H9 (cell line): ENCODE measurements at regions not wholly inside any gene's neighbourhood (a gene's known extent, or its start where the extent isn't known, plus 50 kb on each side); places are given as distances from the start of the nearest gene placed in this dataset.

ENCODE experiments used
- DNase-seq: peaks from one replicate; pipeline ENCODE4 v3.0.0-alpha.2; 2017
- H2AFZ ChIP-seq: one replicate; pipeline ENCODE4 v1.6.1; 2013; ENCODE audit warnings: mild to moderate bottlenecking, low read length, control low read depth, moderate library complexity
- H2AK5ac ChIP-seq: 2 replicates; pipeline ENCODE4 v1.6.1; 2013; ENCODE audit warnings: low read length, control low read depth, mixed read lengths; ENCODE audit not compliant: insufficient read length
- H2BK120ac ChIP-seq: one replicate; pipeline ENCODE4 v1.6.1; 2013; ENCODE audit warnings: low read depth, mild to moderate bottlenecking, low read length, control low read depth, inconsistent platforms; ENCODE audit not compliant: poor library complexity, severe bottlenecking
- H2BK12ac ChIP-seq: 2 replicates; pipeline ENCODE4 v1.6.1; 2013; ENCODE audit warnings: low read length, control low read depth, mixed read lengths, low read depth; ENCODE audit not compliant: insufficient read length
- H2BK15ac ChIP-seq: 2 replicates; pipeline ENCODE4 v1.6.1; 2013; ENCODE audit warnings: low read depth, low read length, control low read depth
- H2BK20ac ChIP-seq: one replicate; pipeline ENCODE4 v1.6.1; 2013; ENCODE audit warnings: low read depth, mild to moderate bottlenecking, low read length, control low read depth, inconsistent platforms; ENCODE audit not compliant: poor library complexity, severe bottlenecking
- H2BK5ac ChIP-seq: 2 replicates; pipeline ENCODE4 v1.6.1; 2013; ENCODE audit warnings: low read length, control low read depth, mixed read lengths; ENCODE audit not compliant: insufficient read length
- H3K14ac ChIP-seq: 2 replicates; pipeline ENCODE4 v1.6.1; 2013; ENCODE audit warnings: low read length, control low read depth; ENCODE audit not compliant: insufficient read depth
- H3K18ac ChIP-seq: 2 replicates; pipeline ENCODE4 v1.6.1; 2013; ENCODE audit warnings: low read depth, mild to moderate bottlenecking, mixed read lengths, low read length, control low read depth; ENCODE audit not compliant: insufficient read length
- H3K23ac ChIP-seq: 2 replicates; pipeline ENCODE4 v1.6.1; 2013; ENCODE audit warnings: low read length, control low read depth, mixed read lengths, low read depth; ENCODE audit not compliant: insufficient read length
- H3K23me2 ChIP-seq: 2 replicates; pipeline ENCODE4 v1.6.1; 2013; ENCODE audit warnings: low read depth, mild to moderate bottlenecking, mixed read lengths, low read length, control low read depth; ENCODE audit not compliant: insufficient read length, poor library complexity, severe bottlenecking
- H3K27ac ChIP-seq: 2 replicates; pipeline ENCODE4 v1.5.1; 2013; ENCODE audit warnings: low read length, control low read depth, mixed read lengths, low read depth; ENCODE audit not compliant: insufficient read length
- H3K27me3 ChIP-seq: 2 replicates; pipeline ENCODE4 v1.6.1; 2013; ENCODE audit warnings: low read length, control low read depth, inconsistent platforms; ENCODE audit not compliant: insufficient read depth
- H3K4ac ChIP-seq: 2 replicates; pipeline ENCODE4 v1.6.1; 2013; ENCODE audit warnings: low read depth, mild to moderate bottlenecking, control low read depth, inconsistent platforms, low read length, moderate library complexity
- H3K4me1 ChIP-seq: 2 replicates; pipeline ENCODE4 v1.6.1; 2013; ENCODE audit warnings: low read length, control low read depth, inconsistent platforms; ENCODE audit not compliant: insufficient read depth
- H3K4me2 ChIP-seq: 2 replicates; pipeline ENCODE4 v1.6.1; 2013; ENCODE audit warnings: low read length, control low read depth, mixed read lengths; ENCODE audit not compliant: insufficient read length, insufficient read depth
- H3K56ac ChIP-seq: 2 replicates; pipeline ENCODE4 v1.6.1; 2013; ENCODE audit warnings: low read depth, mild to moderate bottlenecking, mixed read lengths, low read length, control low read depth; ENCODE audit not compliant: insufficient read length
- H3K79me1 ChIP-seq: 2 replicates; pipeline ENCODE4 v1.6.1; 2013; ENCODE audit warnings: low read depth, mild to moderate bottlenecking, moderate library complexity, low read length, control low read depth, inconsistent platforms; ENCODE audit not compliant: insufficient read depth, poor library complexity, severe bottlenecking
- H3K79me2 ChIP-seq: 2 replicates; pipeline ENCODE4 v1.6.1; 2013; ENCODE audit warnings: low read length, control low read depth, inconsistent platforms; ENCODE audit not compliant: insufficient read depth
- H3K9ac ChIP-seq: 2 replicates; pipeline ENCODE4 v1.6.1; 2013; ENCODE audit warnings: low read length, control low read depth, mixed read lengths; ENCODE audit not compliant: insufficient read length; ENCODE audit errors: extremely low read depth
- H3K9me3 ChIP-seq: one replicate; pipeline ENCODE4 v1.6.1; 2013; ENCODE audit warnings: low read depth, low read length, inconsistent platforms; ENCODE audit not compliant: control insufficient read depth
- H3T11ph ChIP-seq: one replicate; pipeline ENCODE4 v1.6.1; 2013; ENCODE audit warnings: mild to moderate bottlenecking, low read length, control low read depth, inconsistent platforms
- H4K20me1 ChIP-seq: one replicate; pipeline ENCODE4 v1.6.1; 2013; ENCODE audit not compliant: control insufficient read depth, insufficient read length, insufficient read depth
- H4K5ac ChIP-seq: 2 replicates; pipeline ENCODE4 v1.6.1; 2013; ENCODE audit warnings: low read depth, mild to moderate bottlenecking, mixed read lengths, low read length, control low read depth; ENCODE audit not compliant: insufficient read length
- H4K8ac ChIP-seq: replicated peaks from 2 replicates; pipeline ENCODE4 v1.6.1; 2013; ENCODE audit warnings: low read length, control low read depth, mixed read lengths, low read depth; ENCODE audit not compliant: insufficient read length
- H4K91ac ChIP-seq: 2 replicates; pipeline ENCODE4 v1.6.1; 2013; ENCODE audit warnings: low read depth, mild to moderate bottlenecking, moderate library complexity, mixed read lengths, low read length, control low read depth; ENCODE audit not compliant: insufficient read length
- H3K27ac Mint-ChIP-seq, 3 experiments: 2 replicates in 2 of 3; 3 replicates in 1 of 3; pipeline ENCODE4 v1.8.0; 2020 to 2021; ENCODE audit warnings: mixed read lengths in 3 of 3, mild to moderate bottlenecking in 1 of 3, moderate library complexity in 1 of 3
- H3K27me3 Mint-ChIP-seq: 2 replicates; pipeline ENCODE4 v1.8.0; 2021; ENCODE audit warnings: low read depth, mild to moderate bottlenecking, moderate library complexity, mixed read lengths
- H3K36me3 Mint-ChIP-seq, 3 experiments: 2 replicates in 2 of 3; 3 replicates in 1 of 3; pipeline ENCODE4 v1.8.0; 2020 to 2021; ENCODE audit warnings: low read depth in 3 of 3, mixed read lengths in 3 of 3; ENCODE audit not compliant: insufficient read depth in 1 of 3
- H3K4me1 Mint-ChIP-seq, 2 experiments: 2 replicates each; pipeline ENCODE4 v1.8.0; 2020; ENCODE audit warnings: mixed read lengths in 2 of 2
- H3K4me3 Mint-ChIP-seq, 2 experiments: 2 replicates in 1 of 2; 3 replicates in 1 of 2; pipeline ENCODE4 v1.8.0; 2020 to 2021; ENCODE audit warnings: mild to moderate bottlenecking in 2 of 2, mixed read lengths in 2 of 2, moderate library complexity in 1 of 2
- H3K9me3 Mint-ChIP-seq, 2 experiments: 2 replicates in 1 of 2; 3 replicates in 1 of 2; pipeline ENCODE4 v1.8.0; 2020; ENCODE audit warnings: mild to moderate bottlenecking in 2 of 2, mixed read lengths in 2 of 2, moderate library complexity in 1 of 2
- WGBS: extraction: QIAGEN DNeasy Blood & Tissue Kit; methylation state at CpG from one replicate; pipeline ENCODE4 v1.1.7; 2013; ENCODE audit warnings: missing lambda C conversion rate, low lambda C conversion rate, mixed read lengths; ENCODE audit not compliant: insufficient read length; ENCODE audit errors: extremely low coverage; 5-methylcytosine and 5-hydroxymethylcytosine counted together
- TF ChIP-seq, protein P1 (sequence below): fragments of 200-600 bp; sonication (generic); conservative IDR thresholded peaks from 3 replicates; pipeline ENCODE4 v1.8.0; 2021; ENCODE audit warnings: antibody characterized with exemption, mild to moderate bottlenecking

- Mint-ChIP-seq H3K4me3 (no peak overlapping the region), H3K27me3 (no peaks in the 10 kb centered on the region; the same call in 1 of the 2 replicates), H3K4me1 (peaks cover 11 to 19% of the 10 kb centered on the region in 2 experiments), H3K9me3 (no peaks in the 10 kb centered on the region), H3K36me3 (peaks cover 0 to 2% (median 0%) of the 10 kb centered on the region in 3 experiments; a peak in 1 of 7 replicates), H3K27ac (no peak overlapping the region)
- WGBS: no CpG with 5 or more reads among the region's 6 CpGs
- Histone ChIP-seq H2BK15ac (no peak overlapping the region), H4K8ac (no peak overlapping the region), H3K9me3 (no peaks in the 10 kb centered on the region), H3K23me2 (no peaks in the 10 kb centered on the region), H3K27me3 (no peaks in the 10 kb centered on the region), H3K4me2 (no peak overlapping the region), H2AFZ (no peak overlapping the region), H2AK5ac (no peak overlapping the region), H3K79me2 (no peaks in the 10 kb centered on the region), H3K9ac (no peak overlapping the region), H3K56ac (no peak overlapping the region), H3K27ac (no peak overlapping the region), H3K23ac (no peak overlapping the region), H4K91ac (no peak overlapping the region), H4K5ac (no peak overlapping the region), H2BK5ac (no peak overlapping the region), H2BK20ac (no peak overlapping the region), H3K4ac (no peak overlapping the region), H3K18ac (no peak overlapping the region), H3T11ph (no peak overlapping the region), H4K20me1 (no peaks in the 10 kb centered on the region), H2BK12ac (no peak overlapping the region), H3K14ac (no peak overlapping the region), H3K4me1 (peaks cover 6% of the 10 kb centered on the region; the same call in 1 of the 2 replicates), H3K79me1 (no peaks in the 10 kb centered on the region), H2BK120ac (no peak overlapping the region)
- TF ChIP-seq, protein P1, sequence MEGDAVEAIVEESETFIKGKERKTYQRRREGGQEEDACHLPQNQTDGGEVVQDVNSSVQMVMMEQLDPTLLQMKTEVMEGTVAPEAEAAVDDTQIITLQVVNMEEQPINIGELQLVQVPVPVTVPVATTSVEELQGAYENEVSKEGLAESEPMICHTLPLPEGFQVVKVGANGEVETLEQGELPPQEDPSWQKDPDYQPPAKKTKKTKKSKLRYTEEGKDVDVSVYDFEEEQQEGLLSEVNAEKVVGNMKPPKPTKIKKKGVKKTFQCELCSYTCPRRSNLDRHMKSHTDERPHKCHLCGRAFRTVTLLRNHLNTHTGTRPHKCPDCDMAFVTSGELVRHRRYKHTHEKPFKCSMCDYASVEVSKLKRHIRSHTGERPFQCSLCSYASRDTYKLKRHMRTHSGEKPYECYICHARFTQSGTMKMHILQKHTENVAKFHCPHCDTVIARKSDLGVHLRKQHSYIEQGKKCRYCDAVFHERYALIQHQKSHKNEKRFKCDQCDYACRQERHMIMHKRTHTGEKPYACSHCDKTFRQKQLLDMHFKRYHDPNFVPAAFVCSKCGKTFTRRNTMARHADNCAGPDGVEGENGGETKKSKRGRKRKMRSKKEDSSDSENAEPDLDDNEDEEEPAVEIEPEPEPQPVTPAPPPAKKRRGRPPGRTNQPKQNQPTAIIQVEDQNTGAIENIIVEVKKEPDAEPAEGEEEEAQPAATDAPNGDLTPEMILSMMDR: no peak
- DNase-seq: no peak
These were observed 92.3 kb downstream of the GC start for GRCh38 chr4:71691416-71692073.
